Ascending aorta (tissue), 2 donors: ENCODE measurements at regions not wholly inside any gene's neighbourhood (a gene's known extent, or its start where the extent isn't known, plus 50 kb on each side); places are given as distances from the start of the nearest gene placed in this dataset.

Experiments used
- DNase-seq, 2 donors: peaks; one replicate each; pipeline ENCODE4 v3.0.0-alpha.2; 2019; ENCODE audit warnings: low spot score in 2 of 2
- H3K27ac ChIP-seq, 2 donors: fragments of 200-600 bp; sonication (generic); one replicate each; pipeline ENCODE4 v1.5.1; 2016 to 2017; ENCODE audit warnings: mild to moderate bottlenecking in 1 of 2
- H3K27me3 ChIP-seq: fragments of 200-600 bp; sonication (generic); one replicate; pipeline ENCODE4 v1.5.1; 2017
- H3K36me3 ChIP-seq, 2 donors: fragments of 200-600 bp; sonication (generic); one replicate each; pipeline ENCODE4 v1.5.1; 2016
- H3K4me1 ChIP-seq, 2 donors: fragments of 200-600 bp; sonication (generic); one replicate each; pipeline ENCODE4 v1.5.1; 2016 to 2017; ENCODE audit warnings: mild to moderate bottlenecking in 1 of 2
- H3K4me3 ChIP-seq, 2 donors: fragments of 200-600 bp; sonication (generic); one replicate each; pipeline ENCODE4 v1.5.1; 2016 to 2017; ENCODE audit warnings: mild to moderate bottlenecking in 1 of 2
- H3K9me3 ChIP-seq, 2 donors: fragments of 200-600 bp; sonication (generic); one replicate each; pipeline ENCODE4 v1.5.1; 2016
- intact Hi-C: fragments of 100-400 bp; cut with DNase I; formaldehyde crosslinking; loops from one replicate; pipeline ENCODE4 v1.15.1; 2023
- TF ChIP-seq, protein P1 (sequence below), 3 experiments: fragments of 200-600 bp in 2 of 3; fragments of 450-650 bp in 1 of 3; sonication (generic) in 2 of 3; IDR thresholded peaks; one replicate each; pipeline ENCODE4 v1.5.1; 2016 to 2019; ENCODE audit warnings: antibody characterized with exemption in 3 of 3, mild to moderate bottlenecking in 1 of 3, moderate library complexity in 1 of 3

DNA sequence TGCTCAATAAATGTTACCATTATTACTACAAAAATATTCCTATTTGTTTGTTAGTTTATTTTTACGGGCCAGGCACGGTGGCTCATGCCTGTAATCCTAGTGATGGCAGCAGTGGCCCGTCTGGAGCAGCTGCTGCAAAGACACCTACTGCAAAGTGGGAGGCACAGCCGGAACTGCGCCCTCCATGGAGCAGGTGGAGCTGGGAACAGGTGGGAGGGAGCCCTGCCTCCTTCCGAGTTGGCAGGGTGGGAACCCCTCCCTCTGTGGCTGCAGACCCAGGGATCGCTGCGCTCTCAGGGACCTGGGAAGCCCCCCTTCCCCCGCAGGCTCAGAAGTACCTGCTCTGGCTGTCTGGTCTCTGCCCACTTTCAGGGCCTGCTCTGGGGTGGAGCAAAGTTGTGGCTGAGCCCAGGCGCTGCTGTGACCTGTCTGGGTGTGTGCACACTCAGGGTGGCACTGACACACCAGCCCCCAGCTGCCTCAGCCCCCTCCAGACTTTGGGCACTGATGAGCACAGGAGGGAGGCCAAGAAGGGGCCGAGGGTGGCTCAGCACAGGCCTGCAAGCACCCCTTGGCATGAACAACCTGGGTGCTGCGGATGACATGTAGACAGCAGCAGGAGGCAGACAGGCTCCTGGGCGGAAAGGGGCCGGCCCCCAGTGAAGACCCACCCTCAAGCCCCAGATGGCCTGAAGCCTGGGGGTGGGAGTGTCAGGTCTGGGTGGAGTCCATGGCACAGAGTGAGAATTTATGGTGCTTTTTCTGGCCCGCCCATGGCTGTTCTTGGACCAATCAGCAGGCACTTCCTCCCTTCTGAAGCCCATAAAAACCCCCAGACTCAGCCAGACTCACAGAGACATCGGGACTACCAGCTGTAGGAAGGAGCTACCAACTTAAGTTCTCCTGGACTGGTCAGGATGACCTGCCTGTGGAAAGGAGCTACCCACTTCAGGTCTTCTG is 103.7 kb upstream of the CLMP start:
- Histone ChIP-seq H3K27me3 (no peaks in the 10 kb centered on the region), H3K4me3 (no peak overlapping the region), H3K9me3 (no peaks in the 10 kb centered on the region), H3K4me1 (peaks cover 0 to 5% of the 10 kb centered on the region in 2 donors), H3K36me3 (no peaks in the 10 kb centered on the region), H3K27ac (no peak overlapping the region)
- DNase-seq, result no peak
- intact Hi-C loops, result no loop called here
- TF ChIP-seq, protein P1, sequence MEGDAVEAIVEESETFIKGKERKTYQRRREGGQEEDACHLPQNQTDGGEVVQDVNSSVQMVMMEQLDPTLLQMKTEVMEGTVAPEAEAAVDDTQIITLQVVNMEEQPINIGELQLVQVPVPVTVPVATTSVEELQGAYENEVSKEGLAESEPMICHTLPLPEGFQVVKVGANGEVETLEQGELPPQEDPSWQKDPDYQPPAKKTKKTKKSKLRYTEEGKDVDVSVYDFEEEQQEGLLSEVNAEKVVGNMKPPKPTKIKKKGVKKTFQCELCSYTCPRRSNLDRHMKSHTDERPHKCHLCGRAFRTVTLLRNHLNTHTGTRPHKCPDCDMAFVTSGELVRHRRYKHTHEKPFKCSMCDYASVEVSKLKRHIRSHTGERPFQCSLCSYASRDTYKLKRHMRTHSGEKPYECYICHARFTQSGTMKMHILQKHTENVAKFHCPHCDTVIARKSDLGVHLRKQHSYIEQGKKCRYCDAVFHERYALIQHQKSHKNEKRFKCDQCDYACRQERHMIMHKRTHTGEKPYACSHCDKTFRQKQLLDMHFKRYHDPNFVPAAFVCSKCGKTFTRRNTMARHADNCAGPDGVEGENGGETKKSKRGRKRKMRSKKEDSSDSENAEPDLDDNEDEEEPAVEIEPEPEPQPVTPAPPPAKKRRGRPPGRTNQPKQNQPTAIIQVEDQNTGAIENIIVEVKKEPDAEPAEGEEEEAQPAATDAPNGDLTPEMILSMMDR (IDR thresholded peaks at IDR 0.05), result no peak

- H3K36me3 ChIP-seq, result no peaks in the 10 kb centered on the region
- H3K27me3 ChIP-seq, result no peaks in the 10 kb centered on the region
- TF ChIP-seq, protein P1 (IDR thresholded peaks at IDR 0.05), result no peak
- no peaks in the 10 kb centered on the region for H3K4me1 ChIP-seq
- H3K27ac ChIP-seq, result no peak overlapping the region
- no peak overlapping the region for H3K4me3 ChIP-seq
- H3K9me3 ChIP-seq, result no peaks in the 10 kb centered on the region
- no peak for DNase-seq
- intact Hi-C loops, result no loop called here
Measured at GRCh38 chr11:123292647-123293046, 97.6 kb upstream of the CLMP start.

GRCh38 chr11:123291201-123291869 is 96.3 kb upstream of the CLMP start:
- Histone ChIP-seq H3K4me3 (no peak overlapping the region), H3K36me3 (no peaks in the 10 kb centered on the region), H3K27ac (no peak overlapping the region), H3K27me3 (no peaks in the 10 kb centered on the region), H3K9me3 (no peaks in the 10 kb centered on the region), H3K4me1 (no peaks in the 10 kb centered on the region)
- DNase-seq, result no peak
- TF ChIP-seq, protein P1 (IDR thresholded peaks at IDR 0.05), result no peak
- intact Hi-C loops, result no loop called here

DNA sequence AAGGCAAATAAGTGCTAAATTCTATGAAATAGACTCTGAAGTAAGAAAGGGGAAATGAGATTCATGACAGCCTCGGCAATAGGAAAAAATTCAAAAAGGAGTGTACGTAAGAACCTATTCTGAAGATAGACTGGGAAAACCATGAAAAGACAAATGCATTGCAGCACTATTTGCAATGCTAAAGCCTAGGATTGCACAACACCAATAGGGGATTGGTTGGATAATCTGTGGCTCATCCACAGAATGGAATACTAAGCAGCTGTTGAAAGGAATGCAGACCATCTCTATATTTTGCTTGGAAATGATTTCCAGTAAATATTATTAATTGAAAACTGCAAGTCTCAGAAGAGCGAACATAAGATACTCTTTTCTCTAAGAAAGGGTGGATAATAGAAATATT is 91.7 kb upstream of the CLMP start:
- Histone ChIP-seq H3K36me3 (no peaks in the 10 kb centered on the region), H3K9me3 (no peaks in the 10 kb centered on the region), H3K27ac (no peak overlapping the region), H3K4me3 (no peak overlapping the region), H3K4me1 (no peaks in the 10 kb centered on the region), H3K27me3 (no peaks in the 10 kb centered on the region)
- TF ChIP-seq, protein P1 (IDR thresholded peaks at IDR 0.05), result no peak
- intact Hi-C loops, result no loop called here
- DNase-seq, result no peak

DNA sequence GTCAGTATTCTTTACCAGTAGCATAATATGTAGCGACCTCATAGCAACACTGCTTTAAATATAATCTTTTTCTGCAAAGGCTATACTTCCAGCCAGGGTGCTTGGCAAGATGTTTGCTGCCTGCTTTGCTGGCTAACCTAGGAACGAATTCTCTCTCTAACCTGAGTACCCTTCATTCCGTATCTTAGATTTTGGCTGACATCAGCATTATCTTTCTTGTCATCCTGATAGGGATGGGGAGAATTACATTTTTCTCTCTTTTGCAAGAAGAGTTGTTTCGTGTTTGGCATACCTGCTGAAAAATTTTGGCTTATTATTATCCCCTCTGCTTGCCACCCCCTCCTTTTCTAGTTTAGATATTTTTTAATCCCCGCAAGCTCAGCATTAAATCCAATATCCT is 91.2 kb upstream of the CLMP start:
- intact Hi-C loops, result no loop called here
- Histone ChIP-seq H3K4me3 (no peak overlapping the region), H3K36me3 (no peaks in the 10 kb centered on the region), H3K27me3 (no peaks in the 10 kb centered on the region), H3K27ac (no peak overlapping the region), H3K9me3 (no peaks in the 10 kb centered on the region), H3K4me1 (no peaks in the 10 kb centered on the region)
- no peak for DNase-seq
- TF ChIP-seq, protein P1 (IDR thresholded peaks at IDR 0.05), result no peak
